CD4-positive, alpha-beta T cell treated with Interleukin-12 subunit alpha and Interleukin-12 subunit beta, for 1 hour (primary cell): ENCODE measurements at regions not wholly inside any gene's neighbourhood (a gene's known extent, or its start where the extent isn't known, plus 50 kb on each side); places are given as distances from the start of the nearest gene placed in this dataset.
"Not testable (repeated sequence)": the region's sequence is repeated elsewhere in the genome, so short reads cannot be mapped to it uniquely, and the experiment has no call there.

ENCODE experiments used
- DNase-seq: peaks from one replicate; pipeline ENCODE4 v3.0.0-alpha.2; 2020

GRCh38 chr1:101371259-101371658 lies 134.4 kb downstream of the S1PR1 start:
- DNase-seq, result no peak

GRCh38 chr1:101373570-101373969 lies 136.8 kb downstream of the S1PR1 start:
- no peak for DNase-seq

GRCh38 chr1:101375448-101375847 lies 138.6 kb downstream of the S1PR1 start:
- DNase-seq, result not testable (repeated sequence)

GRCh38 chr1:101376121-101377083 lies 139.6 kb downstream of the S1PR1 start:
- DNase-seq, result no peak

- no peak for DNase-seq
Observed at GRCh38 chr1:101377084-101377835, 140.4 kb downstream of the S1PR1 start.

- no peak for DNase-seq
Observed at GRCh38 chr1:101379037-101379436, 142.2 kb downstream of the S1PR1 start.

GRCh38 chr1:101379950-101380349 lies 143.1 kb downstream of the S1PR1 start:
- no peak for DNase-seq

GRCh38 chr1:101382135-101382534 lies 145.3 kb downstream of the S1PR1 start:
- no peak for DNase-seq

- DNase-seq, result no peak
Observed at GRCh38 chr1:101388904-101389546, 152.2 kb downstream of the S1PR1 start.

GRCh38 chr1:101389547-101389929 lies 152.7 kb downstream of the S1PR1 start:
- DNase-seq, result no peak

GRCh38 chr1:101392552-101392951 lies 155.7 kb downstream of the S1PR1 start:
- no peak for DNase-seq

GRCh38 chr1:101394041-101394440 lies 157.2 kb downstream of the S1PR1 start:
- DNase-seq, result no peak

- DNase-seq, result no peak
Observed at GRCh38 chr1:101399222-101399621, 162.4 kb downstream of the S1PR1 start.

GRCh38 chr1:101406271-101406670 lies 169.5 kb downstream of the S1PR1 start:
- no peak for DNase-seq

- DNase-seq, result no peak
Observed at GRCh38 chr1:101406681-101407080, 169.9 kb downstream of the S1PR1 start.

- DNase-seq, result no peak
Observed at GRCh38 chr1:101407505-101408211, 170.8 kb downstream of the S1PR1 start.

- no peak for DNase-seq
Observed at GRCh38 chr1:101408212-101409042, 171.6 kb downstream of the S1PR1 start.

- DNase-seq, result no peak
Observed at GRCh38 chr1:101409102-101409501, 172.3 kb downstream of the S1PR1 start.

- DNase-seq, result no peak
Observed at GRCh38 chr1:101410048-101410878, 173.4 kb downstream of the S1PR1 start.

GRCh38 chr1:101420406-101420805 lies 183.6 kb downstream of the S1PR1 start:
- DNase-seq, result no peak

- DNase-seq, result not testable (repeated sequence)
Observed at GRCh38 chr1:101428083-101428482, 191.3 kb downstream of the S1PR1 start.
